Neuronal stem cell (in vitro differentiated cells): ENCODE measurements at regions not wholly inside any gene's neighbourhood (a gene's known extent, or its start where the extent isn't known, plus 50 kb on each side); places are given as distances from the start of the nearest gene placed in this dataset.

Experiments used
- DNase-seq: peaks from one replicate; pipeline ENCODE4 v3.0.0-alpha.2; 2013; ENCODE audit warnings: low spot score
- H2AFZ ChIP-seq: one replicate; pipeline ENCODE4 v1.6.1; 2013; ENCODE audit warnings: mild to moderate bottlenecking, low read length, inconsistent platforms
- H2AK5ac ChIP-seq: 2 replicates; pipeline ENCODE4 v1.6.1; 2013; ENCODE audit warnings: low read depth, mild to moderate bottlenecking, inconsistent platforms, low read length, moderate library complexity, mixed read lengths
- H2BK120ac ChIP-seq: 2 replicates; pipeline ENCODE4 v1.6.1; 2013; ENCODE audit warnings: low read depth, mild to moderate bottlenecking, inconsistent platforms, low read length, moderate library complexity, mixed read lengths
- H2BK12ac ChIP-seq: one replicate; pipeline ENCODE4 v1.6.1; 2013; ENCODE audit warnings: low read length, inconsistent platforms
- H2BK15ac ChIP-seq: 2 replicates; pipeline ENCODE4 v1.6.1; 2013; ENCODE audit warnings: mild to moderate bottlenecking, low read length, inconsistent platforms, mixed read lengths
- H2BK5ac ChIP-seq: one replicate; pipeline ENCODE4 v1.6.1; 2013; ENCODE audit warnings: inconsistent platforms, mild to moderate bottlenecking, low read length, moderate library complexity
- H3K14ac ChIP-seq: one replicate; pipeline ENCODE4 v1.6.1; 2013; ENCODE audit warnings: low read length, inconsistent platforms
- H3K18ac ChIP-seq: 2 replicates; pipeline ENCODE4 v1.6.1; 2013; ENCODE audit warnings: low read length, inconsistent platforms
- H3K23ac ChIP-seq: 2 replicates; pipeline ENCODE4 v1.6.1; 2013; ENCODE audit warnings: low read depth, mild to moderate bottlenecking, mixed read lengths, low read length, inconsistent platforms; ENCODE audit not compliant: poor library complexity
- H3K27ac ChIP-seq: replicated peaks from 3 replicates; pipeline ENCODE4 v1.5.1; 2013; ENCODE audit warnings: low read length, inconsistent platforms
- H3K27me3 ChIP-seq, 3 experiments: 2 replicates each; pipeline ENCODE4 v1.6.1; 2013; ENCODE audit warnings: low read length in 3 of 3, mild to moderate bottlenecking in 2 of 3, inconsistent platforms in 1 of 3, low read depth in 1 of 3, mixed read lengths in 1 of 3, moderate library complexity in 1 of 3; ENCODE audit not compliant: control insufficient read depth in 3 of 3, insufficient read depth in 3 of 3
- H3K36me3 ChIP-seq, 2 donors: replicated peaks in 1 of 2; 2 replicates each; pipeline ENCODE4 v1.6.1; 2013; ENCODE audit warnings: low read length in 2 of 2; ENCODE audit not compliant: control insufficient read depth in 2 of 2, insufficient read depth in 2 of 2
- H3K4ac ChIP-seq: 2 replicates; pipeline ENCODE4 v1.6.1; 2013; ENCODE audit warnings: inconsistent platforms, mild to moderate bottlenecking, low read length, moderate library complexity
- H3K4me1 ChIP-seq, 2 donors: 1 replicate in 1 of 2; 2 replicates in 1 of 2; pipeline ENCODE4 v1.6.1; 2013; ENCODE audit warnings: low read length in 2 of 2, low read depth in 1 of 2; ENCODE audit not compliant: control insufficient read depth in 2 of 2, insufficient read depth in 1 of 2
- H3K4me2 ChIP-seq: one replicate; pipeline ENCODE4 v1.6.1; 2013; ENCODE audit warnings: mild to moderate bottlenecking, low read length, inconsistent platforms; ENCODE audit not compliant: insufficient read depth, poor library complexity, severe bottlenecking
- H3K4me3 ChIP-seq, 2 donors: 2 replicates each; pipeline ENCODE4 v1.5.1; 2013; ENCODE audit warnings: low read length in 2 of 2, mild to moderate bottlenecking in 2 of 2, inconsistent platforms in 1 of 2, moderate library complexity in 1 of 2
- H3K79me1 ChIP-seq: one replicate; pipeline ENCODE4 v1.6.1; 2013; ENCODE audit warnings: low read depth, mild to moderate bottlenecking, inconsistent platforms, low read length, moderate library complexity
- H3K9ac ChIP-seq: one replicate; pipeline ENCODE4 v1.6.1; 2013; ENCODE audit warnings: mild to moderate bottlenecking, low read depth, low read length, inconsistent platforms; ENCODE audit not compliant: poor library complexity
- H3K9me3 ChIP-seq, 2 donors: replicated peaks in 1 of 2; 2 replicates each; pipeline versions ENCODE3 to v1.6.1; 2013; ENCODE audit warnings: low read length in 2 of 2, mild to moderate bottlenecking in 2 of 2, inconsistent platforms in 1 of 2, low read depth in 1 of 2, mixed read lengths in 1 of 2, moderate library complexity in 1 of 2; ENCODE audit not compliant: control insufficient read depth in 2 of 2, insufficient read depth in 1 of 2
- H4K8ac ChIP-seq: one replicate; pipeline ENCODE4 v1.6.1; 2013; ENCODE audit warnings: low read depth, mild to moderate bottlenecking, inconsistent platforms, low read length, moderate library complexity
- H4K91ac ChIP-seq: one replicate; pipeline ENCODE4 v1.6.1; 2013; ENCODE audit warnings: low read length, low read depth, mild to moderate bottlenecking, inconsistent platforms; ENCODE audit not compliant: poor library complexity
- WGBS, 2 donors: extraction: QIAGEN DNeasy Blood & Tissue Kit; methylation state at CpG; one replicate each; pipeline ENCODE4 v1.1.7; 2013; ENCODE audit warnings: missing lambda C conversion rate in 2 of 2, mixed read lengths in 1 of 2; ENCODE audit not compliant: insufficient read length in 2 of 2, insufficient replicate concordance in 1 of 2; ENCODE audit errors: extremely low coverage in 2 of 2; 5-methylcytosine and 5-hydroxymethylcytosine counted together

DNA sequence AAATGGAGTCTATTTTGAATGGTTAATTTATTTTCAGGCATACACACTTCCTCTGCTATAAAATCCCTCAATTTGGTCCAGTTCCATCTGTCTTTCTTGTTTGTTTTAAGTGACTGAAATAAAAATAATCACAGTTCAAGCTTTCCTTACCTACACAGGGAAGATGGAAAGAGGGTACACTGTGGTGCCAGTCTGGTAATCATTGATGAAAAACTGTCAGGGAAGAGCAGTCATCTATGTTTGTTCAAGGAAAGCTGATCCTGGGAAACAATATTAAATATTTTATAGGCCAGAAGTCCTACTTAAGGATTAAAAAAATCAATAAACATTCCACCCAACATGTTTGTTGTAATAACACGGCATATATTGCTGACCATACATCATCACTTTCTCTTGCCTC, 115.2 kb upstream of the KCNMB2 start:
- no peak overlapping the region for H3K9ac ChIP-seq
- H3K4ac ChIP-seq, result no peak overlapping the region
- H3K18ac ChIP-seq, result no peak overlapping the region
- H3K9me3 ChIP-seq, result peaks cover 0 to 4% of the 10 kb centered on the region in 2 donors
- no peaks in the 10 kb centered on the region for H3K4me1 ChIP-seq
- H3K79me1 ChIP-seq, result no peaks in the 10 kb centered on the region
- no peak overlapping the region for H3K23ac ChIP-seq
- no CpG with 5 or more reads among the region's 1 CpG for WGBS, 2 donors
- no peak overlapping the region for H2BK5ac ChIP-seq
- no peak overlapping the region for H4K91ac ChIP-seq
- H2AK5ac ChIP-seq, result no peak overlapping the region
- no peak overlapping the region for H3K4me2 ChIP-seq
- H3K27me3 ChIP-seq, result no peaks in the 10 kb centered on the region
- H2AFZ ChIP-seq, result no peak overlapping the region
- H4K8ac ChIP-seq, result no peak overlapping the region
- H3K14ac ChIP-seq, result no peak overlapping the region
- no peaks in the 10 kb centered on the region for H3K36me3 ChIP-seq
- H3K4me3 ChIP-seq, result no peak overlapping the region
- DNase-seq, result no peak
- H3K27ac ChIP-seq, result no peak overlapping the region
- no peak overlapping the region for H2BK15ac ChIP-seq
- no peak overlapping the region for H2BK12ac ChIP-seq
- no peak overlapping the region for H2BK120ac ChIP-seq

DNA sequence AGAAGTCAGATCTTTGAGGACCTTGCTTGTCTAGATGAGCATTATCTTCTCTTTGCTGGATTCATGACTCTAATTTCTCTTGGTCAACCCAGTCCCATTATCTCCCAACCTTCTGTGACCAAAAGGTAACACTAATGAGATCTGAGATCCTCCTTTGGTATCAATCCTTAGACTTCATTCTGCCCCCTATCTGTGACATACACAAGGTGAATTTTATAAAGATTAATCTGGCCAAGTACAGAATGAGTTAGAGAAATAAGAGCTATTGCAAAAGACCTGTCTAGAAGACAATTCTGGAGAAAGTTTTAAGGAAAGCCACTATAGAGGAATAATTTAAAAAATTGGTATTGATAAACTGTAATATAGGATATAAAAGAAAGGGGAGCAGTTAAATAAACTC, 113.8 kb upstream of the KCNMB2 start:
- H3K4me2 ChIP-seq, result no peak overlapping the region
- H3K27me3 ChIP-seq, result no peaks in the 10 kb centered on the region
- no peaks in the 10 kb centered on the region for H3K79me1 ChIP-seq
- no peaks in the 10 kb centered on the region for H3K4me1 ChIP-seq
- no peak overlapping the region for H4K91ac ChIP-seq
- H2AK5ac ChIP-seq, result no peak overlapping the region
- no peak overlapping the region for H2BK15ac ChIP-seq
- H2AFZ ChIP-seq, result no peak overlapping the region
- no peak overlapping the region for H3K4ac ChIP-seq
- no peak overlapping the region for H3K9ac ChIP-seq
- H3K23ac ChIP-seq, result no peak overlapping the region
- H2BK120ac ChIP-seq, result no peak overlapping the region
- no peak for DNase-seq
- H3K14ac ChIP-seq, result no peak overlapping the region
- no peak overlapping the region for H3K27ac ChIP-seq
- H3K36me3 ChIP-seq, result no peaks in the 10 kb centered on the region
- no peak overlapping the region for H3K18ac ChIP-seq
- H3K4me3 ChIP-seq, result no peak overlapping the region
- H2BK12ac ChIP-seq, result no peak overlapping the region
- no peak overlapping the region for H2BK5ac ChIP-seq
- H4K8ac ChIP-seq, result no peak overlapping the region
- H3K9me3 ChIP-seq, result peaks cover 0 to 4% of the 10 kb centered on the region in 2 donors

DNA sequence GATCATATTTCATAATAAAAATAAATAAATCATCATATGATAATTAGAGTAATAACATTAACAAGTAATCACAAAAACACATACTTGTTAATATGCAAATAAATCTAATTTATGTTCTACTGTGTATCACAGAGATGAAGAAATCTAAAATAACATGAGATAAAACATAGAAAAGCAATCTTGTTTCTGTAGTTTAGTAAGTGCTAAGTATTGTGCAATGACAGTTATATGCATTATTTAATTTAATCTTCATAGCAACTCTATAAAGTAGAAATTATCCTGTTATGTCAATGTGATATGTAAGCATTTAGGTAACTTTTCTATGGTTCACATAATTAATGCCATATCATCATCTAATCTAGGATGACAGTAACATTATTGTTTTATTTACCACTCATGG, 108.2 kb upstream of the KCNMB2 start:
- H3K18ac ChIP-seq, result no peak overlapping the region
- no peak overlapping the region for H2AFZ ChIP-seq
- H2BK5ac ChIP-seq, result no peak overlapping the region
- H3K79me1 ChIP-seq, result no peaks in the 10 kb centered on the region
- H3K27ac ChIP-seq, result no peak overlapping the region
- H3K4me2 ChIP-seq, result no peak overlapping the region
- no peak overlapping the region for H3K4ac ChIP-seq
- H2BK12ac ChIP-seq, result no peak overlapping the region
- no peak overlapping the region for H2BK120ac ChIP-seq
- peaks cover 0 to 3% (median 0%) of the 10 kb centered on the region in 3 experiments for H3K27me3 ChIP-seq
- no peak overlapping the region for H3K23ac ChIP-seq
- H3K36me3 ChIP-seq, result no peaks in the 10 kb centered on the region
- H3K9me3 ChIP-seq, result peaks cover 0 to 2% of the 10 kb centered on the region in 2 donors
- no peak overlapping the region for H4K91ac ChIP-seq
- no peak overlapping the region for H3K4me3 ChIP-seq
- no peak overlapping the region for H2AK5ac ChIP-seq
- DNase-seq, result no peak
- no peak overlapping the region for H4K8ac ChIP-seq
- H2BK15ac ChIP-seq, result no peak overlapping the region
- no peak overlapping the region for H3K9ac ChIP-seq
- H3K4me1 ChIP-seq, result no peaks in the 10 kb centered on the region
- H3K14ac ChIP-seq, result no peak overlapping the region

DNA sequence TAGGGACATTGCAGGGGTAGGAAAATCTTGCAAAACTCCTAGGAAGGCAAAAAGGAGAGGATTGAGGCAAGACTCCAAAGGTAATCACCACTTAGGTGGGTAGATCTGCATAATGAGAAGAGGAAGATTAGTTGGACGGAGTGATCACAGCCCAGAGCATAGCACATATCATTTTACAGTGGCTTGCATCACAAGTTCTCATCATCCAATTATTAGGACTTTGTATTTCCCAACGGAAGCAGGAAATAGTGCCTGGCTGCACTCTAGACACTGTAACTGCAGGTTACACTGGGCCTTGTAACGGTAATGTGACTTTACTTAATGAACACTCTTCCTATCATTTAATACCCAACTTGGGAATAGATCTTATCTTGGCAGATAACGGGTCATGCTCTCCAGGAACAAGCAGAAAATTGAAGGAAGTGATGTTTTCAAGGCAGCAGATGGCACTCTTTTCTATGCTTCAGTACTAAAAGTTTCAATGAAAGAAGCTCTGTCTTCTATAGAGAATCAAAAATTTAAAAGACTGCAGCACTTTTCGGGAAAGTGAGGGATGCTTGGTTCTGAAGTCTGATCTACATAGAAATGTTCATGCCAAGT, 101.9 kb upstream of the KCNMB2 start:
- no peak overlapping the region for H3K14ac ChIP-seq
- H2BK5ac ChIP-seq, result no peak overlapping the region
- no CpG with 5 or more reads among the region's 5 CpGs for WGBS, 2 donors
- H4K91ac ChIP-seq, result no peak overlapping the region
- H3K79me1 ChIP-seq, result no peaks in the 10 kb centered on the region
- H3K18ac ChIP-seq, result no peak overlapping the region
- no peaks in the 10 kb centered on the region for H3K36me3 ChIP-seq
- H4K8ac ChIP-seq, result no peak overlapping the region
- H2BK120ac ChIP-seq, result no peak overlapping the region
- no peak overlapping the region for H2AK5ac ChIP-seq
- no peaks in the 10 kb centered on the region for H3K9me3 ChIP-seq
- H3K4me2 ChIP-seq, result no peak overlapping the region
- no peak overlapping the region for H2AFZ ChIP-seq
- H3K23ac ChIP-seq, result no peak overlapping the region
- no peak overlapping the region for H3K4ac ChIP-seq
- H3K4me1 ChIP-seq, result no peaks in the 10 kb centered on the region
- H3K27me3 ChIP-seq, result peaks cover 0 to 2% (median 0%) of the 10 kb centered on the region in 3 experiments
- no peak overlapping the region for H3K27ac ChIP-seq
- no peak for DNase-seq
- H3K4me3 ChIP-seq, result no peak overlapping the region
- H2BK15ac ChIP-seq, result no peak overlapping the region
- no peak overlapping the region for H3K9ac ChIP-seq
- H2BK12ac ChIP-seq, result no peak overlapping the region
